ENCODE measurements at regions not wholly inside any gene's neighbourhood (a gene's known extent, or its start where the extent isn't known, plus 50 kb on each side); places are given as distances from the start of the nearest gene placed in this dataset.

DNA sequence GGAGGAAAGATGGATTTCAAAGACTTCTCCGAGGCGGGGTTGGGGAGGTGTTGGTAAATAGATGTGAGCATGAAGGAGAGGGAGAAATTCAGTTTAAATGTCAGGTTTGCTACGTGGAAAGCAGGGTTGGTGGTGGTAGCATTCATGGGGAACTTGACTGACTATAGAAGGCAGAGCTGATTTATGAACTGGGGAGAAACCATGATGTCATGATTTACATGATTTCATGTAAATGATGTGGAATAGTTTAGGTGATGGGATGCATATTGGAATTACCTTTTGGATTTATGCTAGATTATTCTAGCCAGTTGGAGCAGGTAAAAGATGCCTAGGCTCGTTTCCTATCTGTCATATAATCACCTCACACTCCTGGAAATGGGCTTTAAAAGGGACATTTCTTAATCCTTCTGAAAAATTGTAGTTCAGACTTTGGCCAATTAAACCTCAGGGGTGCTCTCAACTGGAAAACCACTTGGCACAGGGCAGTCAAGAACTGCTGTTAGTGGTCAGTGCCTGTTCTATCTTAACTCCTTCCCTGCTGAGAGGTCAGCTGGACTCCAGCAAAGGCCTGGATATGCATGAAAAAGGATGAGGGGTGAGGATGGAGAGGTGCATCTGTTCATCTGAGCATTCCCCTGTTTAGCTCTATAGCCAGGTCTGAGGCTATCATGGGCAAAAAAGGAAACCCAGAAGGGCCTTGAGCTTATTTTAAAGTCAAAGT, 50.1 kb upstream of the BASP1 start:
- Histone ChIP-seq H3K27me3 (ENCODE audit: control insufficient read depth, insufficient read depth, low read length) (no peaks in the 10 kb centered on the region), H2AFZ (no peak overlapping the region), H3K9me3 (ENCODE audit: control insufficient read depth, low read length) (no peaks in the 10 kb centered on the region), H3K9ac (no peak overlapping the region), H3K4me1 (no peaks in the 10 kb centered on the region), H3K4me3 (ENCODE audit: low read depth, low read length) (no peak overlapping the region), H3K4me2 (ENCODE audit: low read length) (no peak overlapping the region), H3K79me2 (no peaks in the 10 kb centered on the region), H3K36me3 (ENCODE audit: control insufficient read depth, insufficient read depth, low read length) (no peaks in the 10 kb centered on the region), H3K27ac (no peak overlapping the region)
- TF ChIP-seq, protein P1, sequence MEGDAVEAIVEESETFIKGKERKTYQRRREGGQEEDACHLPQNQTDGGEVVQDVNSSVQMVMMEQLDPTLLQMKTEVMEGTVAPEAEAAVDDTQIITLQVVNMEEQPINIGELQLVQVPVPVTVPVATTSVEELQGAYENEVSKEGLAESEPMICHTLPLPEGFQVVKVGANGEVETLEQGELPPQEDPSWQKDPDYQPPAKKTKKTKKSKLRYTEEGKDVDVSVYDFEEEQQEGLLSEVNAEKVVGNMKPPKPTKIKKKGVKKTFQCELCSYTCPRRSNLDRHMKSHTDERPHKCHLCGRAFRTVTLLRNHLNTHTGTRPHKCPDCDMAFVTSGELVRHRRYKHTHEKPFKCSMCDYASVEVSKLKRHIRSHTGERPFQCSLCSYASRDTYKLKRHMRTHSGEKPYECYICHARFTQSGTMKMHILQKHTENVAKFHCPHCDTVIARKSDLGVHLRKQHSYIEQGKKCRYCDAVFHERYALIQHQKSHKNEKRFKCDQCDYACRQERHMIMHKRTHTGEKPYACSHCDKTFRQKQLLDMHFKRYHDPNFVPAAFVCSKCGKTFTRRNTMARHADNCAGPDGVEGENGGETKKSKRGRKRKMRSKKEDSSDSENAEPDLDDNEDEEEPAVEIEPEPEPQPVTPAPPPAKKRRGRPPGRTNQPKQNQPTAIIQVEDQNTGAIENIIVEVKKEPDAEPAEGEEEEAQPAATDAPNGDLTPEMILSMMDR (IDR thresholded peaks at IDR 0.05), result no peak

Measured in parathyroid adenoma (tissue), 2 donors.